HCT116 (cell line): ENCODE measurements at regions not wholly inside any gene's neighbourhood (a gene's known extent, or its start where the extent isn't known, plus 50 kb on each side); places are given as distances from the start of the nearest gene placed in this dataset.

ENCODE experiments used
- ATAC-seq: fragments of 200-7000 bp; cut with Tn5 transposase; 2 replicates; pipeline ENCODE4 v1.9.1; 2020; ENCODE audit warnings: mild to moderate bottlenecking, moderate library complexity
- BruUV-seq: library from RNA; stranded (reverse); fragments of 400-500 nt; replicated peaks from 2 replicates; lab custom pipeline; 2021; lab: Mats Ljungman, UMichigan
- CTCF ChIA-PET: fragments of 300-600 bp; sonication (Branson Sonifier 250); formaldehyde crosslinking; loops from one replicate; lab custom pipeline; 2021; ENCODE audit warnings: antibody characterized with exemption; lab: Charles Lee
- POLR2A ChIA-PET: fragments of 300-600, 350-600 bp; sonication (Branson Sonifier 250); formaldehyde crosslinking; loops from one replicate; lab custom pipeline; 2021; ENCODE audit warnings: antibody characterized with exemption; lab: Charles Lee
- RAD21 ChIA-PET, 2 experiments: fragments of 300-600 bp; sonication (Branson Sonifier 250); formaldehyde crosslinking; loops; one replicate each; lab custom pipeline; 2023; ENCODE audit warnings: low total read pairs in 2 of 2; ENCODE audit not compliant: uncharacterized antibody in 2 of 2, unreplicated experiment in 2 of 2, low non-redundant PET in 1 of 2; lab: Charles Lee
- DNase-seq: peaks from one replicate; pipeline ENCODE4 v3.0.0-alpha.2; 2010; ENCODE audit warnings: low read depth, low spot score
- H2AFZ ChIP-seq: fragments of 200-600 bp; shearing (Covaris generic), sonication (generic); 2 replicates; pipeline ENCODE4 v1.6.1; 2017; ENCODE audit warnings: low read depth, mixed run types, mixed read lengths, antibody characterized with exemption, low read length; ENCODE audit not compliant: poor library complexity, severe bottlenecking
- H3K27ac ChIP-seq: 2 replicates; pipeline ENCODE4 v1.5.1; 2012; ENCODE audit warnings: low read depth, low read length
- H3K27me3 ChIP-seq: fragments of 200-600 bp; sonication (generic); 2 replicates; pipeline ENCODE4 v1.6.1; 2016; ENCODE audit warnings: mixed run types, low read length, mixed read lengths; ENCODE audit not compliant: insufficient read depth
- H3K36me3 ChIP-seq, 2 experiments: fragments of 200-500 bp in 1 of 2; fragments of 200-600 bp in 1 of 2; sonication (Bioruptor generic) in 1 of 2; sonication (generic) in 1 of 2; 2 replicates each; pipeline versions ENCODE4 v1.5.1 to v1.6.1; 2014 to 2016; ENCODE audit warnings: low read length in 2 of 2, inconsistent platforms in 1 of 2, mixed read lengths in 1 of 2, mixed run types in 1 of 2; ENCODE audit not compliant: insufficient read depth in 2 of 2, control insufficient read depth in 1 of 2
- H3K4me1 ChIP-seq, 2 experiments: fragments of 200-600 bp in 1 of 2; sonication (generic) in 1 of 2; 2 replicates each; pipeline versions ENCODE4 v1.5.1 to v1.6.1; 2012 to 2017; ENCODE audit warnings: low read length in 2 of 2, inconsistent platforms in 1 of 2, mild to moderate bottlenecking in 1 of 2, mixed read lengths in 1 of 2, mixed run types in 1 of 2, moderate library complexity in 1 of 2; ENCODE audit not compliant: insufficient read depth in 2 of 2, control insufficient read depth in 1 of 2
- H3K4me2 ChIP-seq: fragments of 200-600 bp; sonication (generic); 2 replicates; pipeline ENCODE4 v1.6.1; 2017; ENCODE audit warnings: mixed run types, low read length, mixed read lengths
- H3K4me3 ChIP-seq, 2 experiments: fragments of 200-600 bp in 1 of 2; sonication (generic) in 1 of 2; replicated peaks in 1 of 2; 2 replicates each; pipeline ENCODE4 v1.5.1; 2011 to 2016; ENCODE audit warnings: low read length in 2 of 2, control low read depth in 1 of 2, low read depth in 1 of 2, mild to moderate bottlenecking in 1 of 2, mixed read lengths in 1 of 2, mixed run types in 1 of 2
- H3K79me2 ChIP-seq: fragments of 200-600 bp; sonication (generic); 2 replicates; pipeline ENCODE4 v1.6.1; 2017; ENCODE audit warnings: mild to moderate bottlenecking, mixed run types, low read length, moderate library complexity, mixed read lengths; ENCODE audit not compliant: insufficient read depth
- H3K9ac ChIP-seq: fragments of 200-600 bp; sonication (generic); 2 replicates; pipeline ENCODE4 v1.6.1; 2016; ENCODE audit warnings: low read length, mixed read lengths
- H3K9me2 ChIP-seq: fragments of 200-600 bp; sonication (generic), shearing (Covaris generic); 2 replicates; pipeline ENCODE4 v1.6.1; 2017; ENCODE audit warnings: mixed run types, mild to moderate bottlenecking, moderate library complexity; ENCODE audit not compliant: insufficient read depth
- H3K9me3 ChIP-seq, 2 experiments: fragments of 200-500 bp in 1 of 2; fragments of 200-600 bp in 1 of 2; sonication (Bioruptor generic) in 1 of 2; sonication (generic) in 1 of 2; 2 replicates each; pipeline ENCODE4 v1.6.1; 2014 to 2017; ENCODE audit warnings: low read length in 2 of 2, mixed read lengths in 2 of 2, inconsistent platforms in 1 of 2, low read depth in 1 of 2, mild to moderate bottlenecking in 1 of 2, mixed run types in 1 of 2, moderate library complexity in 1 of 2; ENCODE audit not compliant: control insufficient read depth in 1 of 2, insufficient read depth in 1 of 2
- H4K20me1 ChIP-seq: fragments of 200-600 bp; sonication (generic), shearing (Covaris generic); 2 replicates; pipeline ENCODE4 v1.6.1; 2017; ENCODE audit warnings: mixed run types, mild to moderate bottlenecking, moderate library complexity; ENCODE audit not compliant: insufficient read depth
- CBX3 ChIP-seq: IDR thresholded peaks from 2 replicates; pipeline ENCODE4 v1.6.1; 2012; ENCODE audit warnings: low read depth
- EGR1 ChIP-seq: IDR thresholded peaks from 2 replicates; pipeline ENCODE4 v1.6.1; 2012; ENCODE audit warnings: low read depth
- EZH2phosphoT487 ChIP-seq: fragments of 200-600 bp; IDR thresholded peaks from 2 replicates; pipeline ENCODE4 v1.6.1; 2018; ENCODE audit warnings: antibody characterized with exemption, borderline replicate concordance
- ZFX ChIP-seq: fragments of 450-650 bp; IDR thresholded peaks from 2 replicates; pipeline ENCODE4 v1.6.1; 2017
- intact Hi-C: fragments of 100-400 bp; cut with micrococcal nuclease; formaldehyde crosslinking; loops from 2 replicates; pipeline ENCODE4 v1.10.0; 2022
- TF ChIP-seq, protein P1 (sequence below): IDR thresholded peaks from 2 replicates; pipeline ENCODE4 v1.6.1; 2012
- TF ChIP-seq, protein P2 (sequence below): IDR thresholded peaks from 2 replicates; pipeline ENCODE4 v1.6.1; 2012; ENCODE audit warnings: low read depth
- TF ChIP-seq, protein P3 (sequence below): IDR thresholded peaks from 2 replicates; pipeline ENCODE4 v1.6.1; 2012

DNA sequence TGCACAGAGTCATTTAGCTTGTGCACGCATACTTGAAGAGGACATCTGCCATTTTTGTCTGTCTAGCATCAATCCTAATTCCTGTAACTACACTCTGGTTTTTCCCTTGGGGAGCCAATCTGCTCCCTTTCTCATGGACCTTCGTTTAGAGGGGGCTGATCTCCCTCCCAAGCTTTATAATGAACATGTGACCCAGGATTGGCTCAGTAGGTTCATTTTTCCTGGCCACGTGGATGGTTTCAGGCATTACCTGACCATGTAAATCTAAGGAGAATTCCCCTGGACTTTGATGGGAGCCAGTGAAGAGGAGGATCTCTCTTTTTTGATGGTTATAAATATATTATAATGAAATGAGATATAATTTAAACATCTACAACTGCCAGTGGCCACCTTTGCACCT is 56.8 kb upstream of the HS3ST2 start:
- intact Hi-C loops = no loop called here
- TF ChIP-seq, protein P1, sequence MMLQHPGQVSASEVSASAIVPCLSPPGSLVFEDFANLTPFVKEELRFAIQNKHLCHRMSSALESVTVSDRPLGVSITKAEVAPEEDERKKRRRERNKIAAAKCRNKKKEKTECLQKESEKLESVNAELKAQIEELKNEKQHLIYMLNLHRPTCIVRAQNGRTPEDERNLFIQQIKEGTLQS = no peak
- TF ChIP-seq, protein P2, sequence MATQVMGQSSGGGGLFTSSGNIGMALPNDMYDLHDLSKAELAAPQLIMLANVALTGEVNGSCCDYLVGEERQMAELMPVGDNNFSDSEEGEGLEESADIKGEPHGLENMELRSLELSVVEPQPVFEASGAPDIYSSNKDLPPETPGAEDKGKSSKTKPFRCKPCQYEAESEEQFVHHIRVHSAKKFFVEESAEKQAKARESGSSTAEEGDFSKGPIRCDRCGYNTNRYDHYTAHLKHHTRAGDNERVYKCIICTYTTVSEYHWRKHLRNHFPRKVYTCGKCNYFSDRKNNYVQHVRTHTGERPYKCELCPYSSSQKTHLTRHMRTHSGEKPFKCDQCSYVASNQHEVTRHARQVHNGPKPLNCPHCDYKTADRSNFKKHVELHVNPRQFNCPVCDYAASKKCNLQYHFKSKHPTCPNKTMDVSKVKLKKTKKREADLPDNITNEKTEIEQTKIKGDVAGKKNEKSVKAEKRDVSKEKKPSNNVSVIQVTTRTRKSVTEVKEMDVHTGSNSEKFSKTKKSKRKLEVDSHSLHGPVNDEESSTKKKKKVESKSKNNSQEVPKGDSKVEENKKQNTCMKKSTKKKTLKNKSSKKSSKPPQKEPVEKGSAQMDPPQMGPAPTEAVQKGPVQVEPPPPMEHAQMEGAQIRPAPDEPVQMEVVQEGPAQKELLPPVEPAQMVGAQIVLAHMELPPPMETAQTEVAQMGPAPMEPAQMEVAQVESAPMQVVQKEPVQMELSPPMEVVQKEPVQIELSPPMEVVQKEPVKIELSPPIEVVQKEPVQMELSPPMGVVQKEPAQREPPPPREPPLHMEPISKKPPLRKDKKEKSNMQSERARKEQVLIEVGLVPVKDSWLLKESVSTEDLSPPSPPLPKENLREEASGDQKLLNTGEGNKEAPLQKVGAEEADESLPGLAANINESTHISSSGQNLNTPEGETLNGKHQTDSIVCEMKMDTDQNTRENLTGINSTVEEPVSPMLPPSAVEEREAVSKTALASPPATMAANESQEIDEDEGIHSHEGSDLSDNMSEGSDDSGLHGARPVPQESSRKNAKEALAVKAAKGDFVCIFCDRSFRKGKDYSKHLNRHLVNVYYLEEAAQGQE = no peak
- TF ChIP-seq EZH2phosphoT487 (no peak), CBX3 (no peak), ZFX (no peak)
- TF ChIP-seq, protein P3, sequence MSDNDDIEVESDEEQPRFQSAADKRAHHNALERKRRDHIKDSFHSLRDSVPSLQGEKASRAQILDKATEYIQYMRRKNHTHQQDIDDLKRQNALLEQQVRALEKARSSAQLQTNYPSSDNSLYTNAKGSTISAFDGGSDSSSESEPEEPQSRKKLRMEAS = no peak
- no TSS peak for BruUV-seq

GRCh38 chr16:22762486-22762885 is 51.5 kb upstream of the HS3ST2 start:
- H3K4me1 ChIP-seq = no peaks in the 10 kb centered on the region
- no peaks in the 10 kb centered on the region for H3K9me3 ChIP-seq
- no peak overlapping the region for H3K27ac ChIP-seq
- no peak overlapping the region for H3K4me3 ChIP-seq
- BruUV-seq = no TSS peak
- H3K79me2 ChIP-seq = no peaks in the 10 kb centered on the region
- intact Hi-C loops = no loop called here
- H3K9ac ChIP-seq = no peak overlapping the region
- POLR2A ChIA-PET = no interaction called here
- no peaks in the 10 kb centered on the region for H3K36me3 ChIP-seq
- RAD21 ChIA-PET = no interaction called here
- ATAC-seq = no peak
- H3K4me2 ChIP-seq = no peak overlapping the region
- no peak for TF ChIP-seq EGR1
- H3K27me3 ChIP-seq = no peaks in the 10 kb centered on the region; the same call in 1 of the 2 replicates
- no peaks in the 10 kb centered on the region for H3K9me2 ChIP-seq
- DNase-seq = no peak
- H2AFZ ChIP-seq = no peak overlapping the region
- CTCF ChIA-PET = no interaction called here
- no peaks in the 10 kb centered on the region for H4K20me1 ChIP-seq

More for the DNA sequence above, 56.8 kb upstream of the HS3ST2 start:
- Histone ChIP-seq H4K20me1 (no peaks in the 10 kb centered on the region), H3K79me2 (no peaks in the 10 kb centered on the region), H3K4me3 (no peak overlapping the region), H3K27ac (no peak overlapping the region), H3K4me1 (no peaks in the 10 kb centered on the region), H3K9me2 (no peaks in the 10 kb centered on the region), H2AFZ (no peak overlapping the region), H3K4me2 (no peak overlapping the region), H3K27me3 (peaks cover 31% of the 10 kb centered on the region), H3K36me3 (no peaks in the 10 kb centered on the region), H3K9ac (no peak overlapping the region), H3K9me3 (no peaks in the 10 kb centered on the region)
- DNase-seq (no peak), ATAC-seq (no peak)
- CTCF ChIA-PET = no interaction called here
- RAD21 ChIA-PET = no interaction called here
- POLR2A ChIA-PET = no interaction called here
